SK-N-SH (cell line): ENCODE measurements at regions not wholly inside any gene's neighbourhood (a gene's known extent, or its start where the extent isn't known, plus 50 kb on each side); places are given as distances from the start of the nearest gene placed in this dataset.

Experiments used
- CTCF ChIA-PET: fragments of 300-600, 350-600 bp; formaldehyde crosslinking; extraction: SDS; loops from one replicate; lab custom pipeline; 2021; lab: Yijun Ruan, JAX
- POLR2A ChIA-PET: fragments of 350-600 bp; sonication (Branson Sonifier 250); formaldehyde crosslinking; extraction: SDS; loops from one replicate; lab custom pipeline; 2020; ENCODE audit warnings: antibody characterized with exemption, inconsistent platforms; lab: Yijun Ruan, JAX
- DNase-seq: peaks from one replicate; pipeline ENCODE4 v3.0.0; 2012
- H2AFZ ChIP-seq: fragments of 200-600 bp; sonication (generic); 2 replicates; pipeline ENCODE4 v1.8.1; 2016; ENCODE audit warnings: antibody characterized with exemption, mild to moderate bottlenecking, low read depth
- H3F3A ChIP-seq: fragments of 200-600 bp; sonication (generic); replicated peaks from 2 replicates; pipeline ENCODE3; 2016; ENCODE audit warnings: antibody characterized with exemption, mild to moderate bottlenecking; ENCODE audit not compliant: insufficient read depth
- H3K27ac ChIP-seq, 2 experiments: fragments of 200-500 bp in 1 of 2; fragments of 200-600 bp in 1 of 2; sonication (Bioruptor generic) in 1 of 2; sonication (generic), shearing (Covaris generic) in 1 of 2; 2 replicates each; pipeline versions ENCODE4 v1.5.1 to v1.6.1; 2014 to 2016; ENCODE audit warnings: low read depth in 2 of 2, inconsistent platforms in 1 of 2, low read length in 1 of 2, mild to moderate bottlenecking in 1 of 2, mixed read lengths in 1 of 2
- H3K27me3 ChIP-seq: fragments of 200-600 bp; sonication (generic), shearing (Covaris generic); 2 replicates; pipeline ENCODE4 v1.6.1; 2016; ENCODE audit warnings: mixed run types; ENCODE audit not compliant: insufficient read depth
- H3K36me3 ChIP-seq, 2 experiments: fragments of 200-500 bp in 1 of 2; fragments of 200-600 bp in 1 of 2; sonication (Bioruptor generic) in 1 of 2; sonication (generic) in 1 of 2; replicated peaks in 1 of 2; 2 replicates each; pipeline versions ENCODE3 to v1.5.1; 2014 to 2016; ENCODE audit warnings: low read length in 1 of 2, mild to moderate bottlenecking in 1 of 2; ENCODE audit not compliant: insufficient read depth in 2 of 2, control insufficient read depth in 1 of 2
- H3K4me1 ChIP-seq, 2 experiments: fragments of 200-500 bp in 1 of 2; fragments of 200-600 bp in 1 of 2; sonication (Bioruptor generic) in 1 of 2; sonication (generic), shearing (Covaris generic) in 1 of 2; 2 replicates each; pipeline versions ENCODE4 v1.5.1 to v1.6.1; 2014 to 2016; ENCODE audit warnings: low read depth in 1 of 2, low read length in 1 of 2, mixed run types in 1 of 2; ENCODE audit not compliant: insufficient read depth in 2 of 2, control insufficient read depth in 1 of 2
- H3K4me2 ChIP-seq: fragments of 200-600 bp; sonication (generic), shearing (Covaris generic); 2 replicates; pipeline ENCODE4 v1.6.1; 2017; ENCODE audit warnings: mixed run types
- H3K4me3 ChIP-seq, 2 experiments: fragments of 200-500 bp in 1 of 2; fragments of 200-600 bp in 1 of 2; sonication (Bioruptor generic) in 1 of 2; sonication (generic), shearing (Covaris generic) in 1 of 2; 2 replicates each; pipeline versions ENCODE4 v1.5.1 to v1.8.1; 2014 to 2016; ENCODE audit warnings: low read depth in 2 of 2, inconsistent platforms in 1 of 2, low read length in 1 of 2, mild to moderate bottlenecking in 1 of 2, mixed read lengths in 1 of 2, moderate library complexity in 1 of 2
- H3K79me2 ChIP-seq: fragments of 200-600 bp; sonication (generic); 2 replicates; pipeline ENCODE4 v1.8.1; 2017; ENCODE audit warnings: mild to moderate bottlenecking; ENCODE audit not compliant: insufficient read depth
- H3K9ac ChIP-seq: fragments of 200-600 bp; sonication (generic); 2 replicates; pipeline ENCODE4 v1.6.1; 2017; ENCODE audit warnings: mixed run types
- H3K9me2 ChIP-seq: fragments of 200-600 bp; sonication (generic); 2 replicates; pipeline ENCODE4 v1.6.1; 2017; ENCODE audit warnings: mixed run types
- H3K9me3 ChIP-seq: fragments of 200-600 bp; sonication (generic); 2 replicates; pipeline ENCODE4 v1.6.1; 2017; ENCODE audit warnings: mixed run types, mild to moderate bottlenecking, moderate library complexity
- H4K20me1 ChIP-seq: fragments of 200-600 bp; sonication (generic); 2 replicates; pipeline ENCODE4 v1.6.1; 2017; ENCODE audit warnings: mild to moderate bottlenecking, mixed run types; ENCODE audit not compliant: insufficient read depth
- CTCF ChIP-seq: fragments of 200-600 bp; sonication (generic); IDR thresholded peaks from 2 replicates; pipeline ENCODE4 v1.6.1; 2017; ENCODE audit warnings: antibody characterized with exemption, mild to moderate bottlenecking, moderate library complexity
- ELF1 ChIP-seq: IDR thresholded peaks from 2 replicates; pipeline ENCODE4 v1.4.0; 2012
- EP300 ChIP-seq, 2 experiments: IDR thresholded peaks; 2 replicates each; pipeline versions ENCODE4 v1.4.0 to v1.6.1; 2012; ENCODE audit warnings: borderline replicate concordance in 1 of 2, low read depth in 1 of 2, low read length in 1 of 2
- FOSL2 ChIP-seq: IDR thresholded peaks from 2 replicates; pipeline ENCODE4 v1.4.0; 2012; ENCODE audit warnings: low read depth, mild to moderate bottlenecking, moderate library complexity, borderline replicate concordance
- FOXJ3 ChIP-seq: sonication (generic); formaldehyde crosslinking; IDR thresholded peaks from 2 replicates; pipeline ENCODE4 v1.5.1; 2020; ENCODE audit warnings: mild to moderate bottlenecking, missing genetic modification reagents
- GABPA ChIP-seq: IDR thresholded peaks from 2 replicates; pipeline ENCODE4 v1.4.0; 2012; ENCODE audit warnings: low read depth, mild to moderate bottlenecking
- GATA2 ChIP-seq: sonication (generic); formaldehyde crosslinking; IDR thresholded peaks from 2 replicates; pipeline ENCODE4 v1.5.0; 2020; ENCODE audit warnings: mild to moderate bottlenecking, missing genetic modification reagents
- IRF3 ChIP-seq: fragments of 150-350 bp; IDR thresholded peaks from 2 replicates; pipeline ENCODE4 v1.6.1; 2016; ENCODE audit warnings: mild to moderate bottlenecking, low read depth, low read length
- MEF2A ChIP-seq: IDR thresholded peaks from 2 replicates; pipeline ENCODE4 v1.4.0; 2012; ENCODE audit warnings: low read depth, borderline replicate concordance
- MXI1 ChIP-seq: IDR thresholded peaks from 2 replicates; pipeline ENCODE4 v1.6.1; 2012; ENCODE audit warnings: mild to moderate bottlenecking, low read depth, low read length, improper control_type of control experiment
- POLR2AphosphoS5 ChIP-seq: IDR thresholded peaks from 2 replicates; pipeline ENCODE4 v1.6.1; 2012; ENCODE audit warnings: low read depth, low read length
- REST ChIP-seq: IDR thresholded peaks from 2 replicates; pipeline ENCODE4 v1.6.1; 2012; ENCODE audit warnings: mild to moderate bottlenecking, low read depth, low read length, moderate library complexity
- RXRA ChIP-seq: IDR thresholded peaks from 2 replicates; pipeline ENCODE4 v1.4.0; 2012; ENCODE audit warnings: low read depth, mild to moderate bottlenecking, borderline replicate concordance
- SIN3A ChIP-seq: IDR thresholded peaks from 2 replicates; pipeline ENCODE4 v1.6.1; 2012; ENCODE audit warnings: low read depth, mild to moderate bottlenecking, low read length, moderate library complexity, borderline replicate concordance
- SMC3 ChIP-seq: IDR thresholded peaks from 2 replicates; pipeline ENCODE4 v1.6.1; 2012; ENCODE audit warnings: low read depth, low read length, improper control_type of control experiment
- TCF12 ChIP-seq: IDR thresholded peaks from 2 replicates; pipeline ENCODE4 v1.4.0; 2012
- TEAD4 ChIP-seq: IDR thresholded peaks from 2 replicates; pipeline ENCODE4 v1.4.0; 2012; ENCODE audit warnings: mild to moderate bottlenecking, borderline replicate concordance; ENCODE audit not compliant: insufficient read depth
- YY1 ChIP-seq: IDR thresholded peaks from 2 replicates; pipeline ENCODE4 v1.4.0; 2012; ENCODE audit warnings: low read depth, mild to moderate bottlenecking
- WGBS: methylation state at CpG from one replicate; pipeline ENCODE4 v1.1.6; 2017; ENCODE audit warnings: low lambda C conversion rate; 5-methylcytosine and 5-hydroxymethylcytosine counted together
- TF ChIP-seq, protein P1 (sequence below): IDR thresholded peaks from 2 replicates; pipeline ENCODE4 v1.4.0; 2012; ENCODE audit warnings: low read depth, borderline replicate concordance

GRCh38 chr22:47929073-47929472 lies 1166.6 kb downstream of the TBC1D22A start:
- no peak overlapping the region for H3K9ac ChIP-seq
- H3K4me2 ChIP-seq: no peak overlapping the region
- TF ChIP-seq TCF12 (no peak), RXRA (no peak), POLR2AphosphoS5 (no peak), IRF3 (no peak), FOSL2 (no peak), GATA2 (CRISPR knock-in tag) (no peak), MXI1 (no peak), REST (no peak), YY1 (no peak), FOXJ3 (CRISPR knock-in tag) (no peak), EP300 (IDR thresholded peaks at IDR 0.05; ENCODE audit: borderline replicate concordance in 1 of 2, low read depth in 1 of 2, low read length in 1 of 2) (no peak), TEAD4 (no peak), ELF1 (no peak), GABPA (no peak), MEF2A (no peak), CTCF (no peak), SMC3 (no peak), SIN3A (no peak)
- TF ChIP-seq, protein P1, sequence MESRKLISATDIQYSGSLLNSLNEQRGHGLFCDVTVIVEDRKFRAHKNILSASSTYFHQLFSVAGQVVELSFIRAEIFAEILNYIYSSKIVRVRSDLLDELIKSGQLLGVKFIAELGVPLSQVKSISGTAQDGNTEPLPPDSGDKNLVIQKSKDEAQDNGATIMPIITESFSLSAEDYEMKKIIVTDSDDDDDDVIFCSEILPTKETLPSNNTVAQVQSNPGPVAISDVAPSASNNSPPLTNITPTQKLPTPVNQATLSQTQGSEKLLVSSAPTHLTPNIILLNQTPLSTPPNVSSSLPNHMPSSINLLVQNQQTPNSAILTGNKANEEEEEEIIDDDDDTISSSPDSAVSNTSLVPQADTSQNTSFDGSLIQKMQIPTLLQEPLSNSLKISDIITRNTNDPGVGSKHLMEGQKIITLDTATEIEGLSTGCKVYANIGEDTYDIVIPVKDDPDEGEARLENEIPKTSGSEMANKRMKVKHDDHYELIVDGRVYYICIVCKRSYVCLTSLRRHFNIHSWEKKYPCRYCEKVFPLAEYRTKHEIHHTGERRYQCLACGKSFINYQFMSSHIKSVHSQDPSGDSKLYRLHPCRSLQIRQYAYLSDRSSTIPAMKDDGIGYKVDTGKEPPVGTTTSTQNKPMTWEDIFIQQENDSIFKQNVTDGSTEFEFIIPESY: no peak
- H3K27me3 ChIP-seq: 0 out of 2 replicates have a peak, but pooled peaks cover 4% of the 10 kb centered on the region
- no peaks in the 10 kb centered on the region for H3K9me3 ChIP-seq
- no peaks in the 10 kb centered on the region for H4K20me1 ChIP-seq
- no peak overlapping the region for H3K4me3 ChIP-seq
- no peaks in the 10 kb centered on the region for H3K9me2 ChIP-seq
- 16% methylated on average over 5 of the region's 5 CpGs for WGBS
- no peaks in the 10 kb centered on the region for H3K4me1 ChIP-seq
- ChIA-PET POLR2A (no interaction called here), CTCF (no interaction called here)
- H3K79me2 ChIP-seq: no peaks in the 10 kb centered on the region
- H3K36me3 ChIP-seq: no peaks in the 10 kb centered on the region
- H2AFZ ChIP-seq: no peak overlapping the region
- no peak overlapping the region for H3K27ac ChIP-seq
- no peak for DNase-seq
- H3F3A ChIP-seq: no peaks in the 10 kb centered on the region
